Tibial nerve (tissue), 4 donors: ENCODE measurements at regions not wholly inside any gene's neighbourhood (a gene's known extent, or its start where the extent isn't known, plus 50 kb on each side); places are given as distances from the start of the nearest gene placed in this dataset.

Experiments used
- DNase-seq, 2 donors: peaks; one replicate each; pipeline ENCODE4 v3.0.0-alpha.2; 2019; ENCODE audit warnings: low spot score in 2 of 2
- H3K27ac ChIP-seq, 4 donors: fragments of 200-600 bp; sonication (generic) in 3 of 4; one replicate each; pipeline ENCODE4 v1.5.1; 2017 to 2019; ENCODE audit warnings: mild to moderate bottlenecking in 1 of 4
- H3K27me3 ChIP-seq, 2 donors: fragments of 200-600 bp; sonication (generic) in 1 of 2; one replicate each; pipeline versions ENCODE4 v1.5.1 to v1.6.0; 2017 to 2019
- H3K36me3 ChIP-seq, 3 donors: fragments of 200-600 bp; sonication (generic); one replicate each; pipeline ENCODE4 v1.5.1; 2018 to 2019
- H3K4me1 ChIP-seq, 4 donors: fragments of 200-600 bp; sonication (generic) in 3 of 4; one replicate each; pipeline ENCODE4 v1.5.1; 2017 to 2019
- H3K4me3 ChIP-seq, 4 donors: fragments of 200-600 bp; sonication (generic) in 3 of 4; one replicate each; pipeline ENCODE4 v1.5.1; 2017 to 2019; ENCODE audit warnings: mild to moderate bottlenecking in 1 of 4, moderate library complexity in 1 of 4
- H3K9me3 ChIP-seq, 4 donors: fragments of 200-600 bp; sonication (generic) in 3 of 4; one replicate each; pipeline ENCODE4 v1.5.1; 2017 to 2019
- CTCF ChIP-seq, 5 experiments: fragments of 200-600 bp in 3 of 5; fragments of 450-650 bp in 2 of 5; sonication (generic) in 3 of 5; IDR thresholded peaks; one replicate each; pipeline ENCODE4 v1.5.1; 2016 to 2019; ENCODE audit warnings: antibody characterized with exemption in 5 of 5, mild to moderate bottlenecking in 3 of 5, moderate library complexity in 2 of 5
- EP300 ChIP-seq, 2 donors: sonication (generic); formaldehyde crosslinking; IDR thresholded peaks; one replicate each; pipeline ENCODE4 v1.6.1; 2017; ENCODE audit warnings: antibody characterized with exemption in 2 of 2, mild to moderate bottlenecking in 1 of 2
- POLR2A ChIP-seq, 2 donors: fragments of 450-650 bp; IDR thresholded peaks; one replicate each; pipeline ENCODE4 v1.6.1; 2017; ENCODE audit warnings: antibody characterized with exemption in 2 of 2, mild to moderate bottlenecking in 2 of 2, moderate library complexity in 2 of 2
- WGBS, 2 donors: methylation state at CpG; one replicate each; pipeline ENCODE4 v1.1.5; 2018; 5-methylcytosine and 5-hydroxymethylcytosine counted together

- no peak overlapping the region for H3K4me3 ChIP-seq
- no peak overlapping the region for H3K27ac ChIP-seq
- WGBS, 2 donors: 90 to 91% methylated on average over 6 of the region's 6 CpGs
These were observed 61.5 kb downstream of the FZD10 start for GRCh38 chr12:130223767-130224244.

DNA sequence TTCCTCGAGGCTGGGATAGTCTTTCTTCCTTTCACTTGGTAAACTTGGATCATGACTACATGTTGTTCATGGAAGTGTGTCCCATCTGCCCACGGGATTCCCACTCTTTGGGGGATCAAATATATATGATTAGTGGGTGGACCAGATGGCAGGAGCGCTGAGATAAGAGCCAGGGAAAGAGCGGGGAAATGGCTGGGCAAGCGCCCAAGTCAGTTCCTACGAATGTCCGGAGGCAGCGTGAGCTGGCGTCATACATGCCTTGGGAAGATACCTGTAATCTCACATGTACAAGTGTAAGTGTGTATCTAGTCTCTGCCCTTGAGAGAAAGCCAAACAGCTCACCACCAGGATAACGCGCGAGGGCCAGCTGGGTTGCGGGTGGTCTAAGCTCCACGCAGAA is 62.3 kb downstream of the FZD10 start:
- Histone ChIP-seq H3K9me3 (peaks cover 0 to 16% (median 0%) of the 10 kb centered on the region in 4 donors), H3K4me3 (no peak overlapping the region), H3K36me3 (no peaks in the 10 kb centered on the region), H3K27me3 (peaks cover 0 to 3% of the 10 kb centered on the region in 2 donors), H3K27ac (no peak overlapping the region), H3K4me1 (no peaks in the 10 kb centered on the region)
- TF ChIP-seq POLR2A (IDR thresholded peaks at IDR 0.05) (no peak), CTCF (IDR thresholded peaks at IDR 0.05) (no peak), EP300 (IDR thresholded peaks at IDR 0.05) (no peak)
- DNase-seq: no peak
- 80 to 89% methylated on average over 14 of the region's 14 CpGs for WGBS, 2 donors

More at GRCh38 chr12:130223767-130224244, 61.5 kb downstream of the FZD10 start:
- peaks cover 0 to 3% of the 10 kb centered on the region in 2 donors for H3K27me3 ChIP-seq
- peaks cover 0 to 12% (median 0%) of the 10 kb centered on the region in 4 donors for H3K9me3 ChIP-seq
- H3K36me3 ChIP-seq: no peaks in the 10 kb centered on the region
- no peak for TF ChIP-seq CTCF (IDR thresholded peaks at IDR 0.05)
- no peak for TF ChIP-seq EP300 (IDR thresholded peaks at IDR 0.05)
- no peak for TF ChIP-seq POLR2A (IDR thresholded peaks at IDR 0.05)
- H3K4me1 ChIP-seq: no peaks in the 10 kb centered on the region
- no peak for DNase-seq

GRCh38 chr12:130225347-130225746 is 63.1 kb downstream of the FZD10 start:
- Histone ChIP-seq H3K4me1 (no peaks in the 10 kb centered on the region), H3K9me3 (peaks cover 0 to 21% (median 0%) of the 10 kb centered on the region in 4 donors), H3K27ac (no peak overlapping the region), H3K4me3 (no peak overlapping the region), H3K36me3 (no peaks in the 10 kb centered on the region), H3K27me3 (peaks cover 0 to under 1% of the 10 kb centered on the region in 2 donors)
- WGBS, 2 donors: 51 to 56% methylated on average over 6 of the region's 6 CpGs
- no peak for DNase-seq
- no peak for TF ChIP-seq CTCF (IDR thresholded peaks at IDR 0.05)
- no peak for TF ChIP-seq POLR2A (IDR thresholded peaks at IDR 0.05)
- no peak for TF ChIP-seq EP300 (IDR thresholded peaks at IDR 0.05)

DNA sequence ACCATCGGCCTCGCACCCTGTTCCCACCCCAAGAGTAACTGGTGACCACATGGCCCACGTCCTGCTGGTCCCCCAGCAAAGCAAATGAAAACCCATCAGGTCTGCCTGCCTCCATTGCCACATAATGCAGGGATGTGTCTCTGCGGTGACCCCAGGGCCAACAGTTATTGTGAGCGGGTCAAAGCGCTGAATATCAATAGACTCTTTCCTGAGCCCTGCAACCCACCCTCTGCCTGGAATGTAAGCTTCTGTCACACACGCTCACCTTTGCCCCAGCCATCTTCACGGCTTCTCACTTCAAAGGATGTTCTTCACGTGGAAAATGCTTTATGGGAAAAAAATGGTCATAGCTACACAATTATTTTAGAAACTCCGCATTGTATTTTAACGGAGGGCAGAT is 63.9 kb downstream of the FZD10 start:
- TF ChIP-seq CTCF (IDR thresholded peaks at IDR 0.05): no peak
- TF ChIP-seq POLR2A (IDR thresholded peaks at IDR 0.05): no peak
- no peak for TF ChIP-seq EP300 (IDR thresholded peaks at IDR 0.05)
- no peaks in the 10 kb centered on the region for H3K36me3 ChIP-seq
- WGBS, 2 donors: 57 to 69% methylated on average over 11 of the region's 11 CpGs
- DNase-seq: no peak
- no peak overlapping the region for H3K27ac ChIP-seq
- no peaks in the 10 kb centered on the region for H3K27me3 ChIP-seq
- no peaks in the 10 kb centered on the region for H3K4me1 ChIP-seq
- H3K4me3 ChIP-seq: no peak overlapping the region
- peaks cover 0 to 21% (median 0%) of the 10 kb centered on the region in 4 donors for H3K9me3 ChIP-seq

DNA sequence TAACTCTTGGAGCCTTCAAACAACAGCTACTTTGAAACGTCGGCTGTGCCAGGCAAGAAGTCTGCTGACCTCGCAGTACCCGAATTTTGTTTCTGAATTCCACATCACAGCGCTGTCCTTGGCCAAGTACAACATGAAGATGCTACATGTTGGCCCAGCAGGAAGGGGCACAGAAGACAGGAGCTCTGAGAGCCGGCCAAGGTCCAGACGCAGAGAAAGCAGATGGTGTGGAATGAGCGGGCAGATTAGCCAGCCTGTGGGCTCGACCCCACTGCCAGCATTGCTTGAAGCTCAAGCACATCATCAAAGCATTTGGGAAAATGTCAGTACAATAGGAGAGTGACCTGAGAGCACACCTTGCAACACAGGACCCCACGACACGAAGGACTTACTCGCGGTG is 64.5 kb downstream of the FZD10 start:
- Histone ChIP-seq H3K4me3 (no peak overlapping the region), H3K27me3 (no peaks in the 10 kb centered on the region), H3K4me1 (no peaks in the 10 kb centered on the region), H3K27ac (no peak overlapping the region), H3K9me3 (peaks cover 0 to 25% (median 0%) of the 10 kb centered on the region in 4 donors), H3K36me3 (no peaks in the 10 kb centered on the region)
- DNase-seq: no peak
- WGBS, 2 donors: 88% methylated on average over 13 of the region's 13 CpGs
- TF ChIP-seq CTCF (IDR thresholded peaks at IDR 0.05): no peak
- TF ChIP-seq POLR2A (IDR thresholded peaks at IDR 0.05): no peak
- TF ChIP-seq EP300 (IDR thresholded peaks at IDR 0.05): no peak
